Gastrocnemius medialis (tissue), 4 donors: ENCODE measurements at regions not wholly inside any gene's neighbourhood (a gene's known extent, or its start where the extent isn't known, plus 50 kb on each side); places are given as distances from the start of the nearest gene placed in this dataset.

ENCODE experiments used
- POLR2A ChIP-seq, 2 donors: fragments of 450-650 bp; IDR thresholded peaks; one replicate each; pipeline ENCODE4 v1.6.1; 2017; ENCODE audit warnings: antibody characterized with exemption in 2 of 2, mild to moderate bottlenecking in 2 of 2, moderate library complexity in 2 of 2
- TF ChIP-seq, protein P1 (sequence below), 5 experiments: fragments of 450-650 bp in 3 of 5; fragments of 200-600 bp in 2 of 5; sonication (generic) in 2 of 5; IDR thresholded peaks in 4 of 5; conservative IDR thresholded peaks in 1 of 5; 1 replicate in 4 of 5; 2 replicates in 1 of 5; pipeline ENCODE4 v1.5.1; 2016 to 2019; ENCODE audit warnings: antibody characterized with exemption in 5 of 5, mild to moderate bottlenecking in 3 of 5, moderate library complexity in 3 of 5

DNA sequence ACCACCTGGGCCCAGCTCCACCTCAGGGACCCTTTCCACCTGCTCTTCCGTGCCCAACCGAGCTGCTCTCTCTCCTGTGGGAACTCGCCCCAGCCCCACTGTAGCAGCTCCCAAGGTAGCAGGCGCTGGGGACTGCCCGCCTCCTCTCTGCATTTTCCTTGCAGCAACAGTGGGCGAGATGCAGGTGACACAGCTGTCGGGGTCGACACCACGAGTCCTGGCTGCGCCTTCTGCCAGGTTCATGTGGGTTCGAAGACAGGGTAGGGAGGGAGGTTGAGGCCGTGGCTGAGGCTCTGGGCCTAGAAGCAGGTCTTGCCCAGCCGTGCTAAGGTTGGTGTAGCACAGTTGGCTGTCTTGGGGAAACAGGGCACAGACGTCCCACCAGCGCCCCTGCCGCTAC, 245.2 kb upstream of the FSTL5 start:
- no peak for TF ChIP-seq POLR2A (IDR thresholded peaks at IDR 0.05)
- TF ChIP-seq, protein P1, sequence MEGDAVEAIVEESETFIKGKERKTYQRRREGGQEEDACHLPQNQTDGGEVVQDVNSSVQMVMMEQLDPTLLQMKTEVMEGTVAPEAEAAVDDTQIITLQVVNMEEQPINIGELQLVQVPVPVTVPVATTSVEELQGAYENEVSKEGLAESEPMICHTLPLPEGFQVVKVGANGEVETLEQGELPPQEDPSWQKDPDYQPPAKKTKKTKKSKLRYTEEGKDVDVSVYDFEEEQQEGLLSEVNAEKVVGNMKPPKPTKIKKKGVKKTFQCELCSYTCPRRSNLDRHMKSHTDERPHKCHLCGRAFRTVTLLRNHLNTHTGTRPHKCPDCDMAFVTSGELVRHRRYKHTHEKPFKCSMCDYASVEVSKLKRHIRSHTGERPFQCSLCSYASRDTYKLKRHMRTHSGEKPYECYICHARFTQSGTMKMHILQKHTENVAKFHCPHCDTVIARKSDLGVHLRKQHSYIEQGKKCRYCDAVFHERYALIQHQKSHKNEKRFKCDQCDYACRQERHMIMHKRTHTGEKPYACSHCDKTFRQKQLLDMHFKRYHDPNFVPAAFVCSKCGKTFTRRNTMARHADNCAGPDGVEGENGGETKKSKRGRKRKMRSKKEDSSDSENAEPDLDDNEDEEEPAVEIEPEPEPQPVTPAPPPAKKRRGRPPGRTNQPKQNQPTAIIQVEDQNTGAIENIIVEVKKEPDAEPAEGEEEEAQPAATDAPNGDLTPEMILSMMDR (IDR thresholded peaks at IDR 0.05 in 4 of 5, conservative IDR thresholded peaks at IDR 0.05 in 1 of 5): no peak
